ENCODE measurements at regions not wholly inside any gene's neighbourhood (a gene's known extent, or its start where the extent isn't known, plus 50 kb on each side); places are given as distances from the start of the nearest gene placed in this dataset.

DNA sequence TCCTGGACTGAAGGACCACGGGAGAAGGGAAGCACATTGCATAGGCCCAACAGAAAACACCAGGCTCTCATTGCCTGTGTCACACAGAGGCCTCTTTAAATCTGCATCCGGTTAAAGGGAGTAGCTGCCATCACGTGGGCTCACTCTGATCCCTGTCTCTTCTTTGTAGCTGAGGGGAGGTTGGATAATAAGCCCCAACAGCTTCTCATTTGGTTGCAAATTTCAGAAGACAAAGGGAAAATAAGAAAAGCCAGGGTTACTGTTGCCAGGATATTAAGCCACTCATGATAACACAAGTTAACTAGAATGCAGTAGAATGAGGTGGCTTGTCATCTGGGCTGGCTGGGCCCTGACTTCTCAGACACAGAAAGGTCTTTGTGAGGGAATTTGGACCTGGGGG, 325.1 kb upstream of the ERCC4 start:
- H3K4me1 ChIP-seq, result no peaks in the 10 kb centered on the region
- intact Hi-C loops (cut with DNase I), result no loop called here
- ATAC-seq, result no peak
- H3K27me3 ChIP-seq, result no peaks in the 10 kb centered on the region
- DNase-seq, result no peak
- H3K27ac ChIP-seq, result no peak overlapping the region
- H3K4me3 ChIP-seq, result no peak overlapping the region
- H3K36me3 ChIP-seq, result no peaks in the 10 kb centered on the region
- TF ChIP-seq, protein P1, sequence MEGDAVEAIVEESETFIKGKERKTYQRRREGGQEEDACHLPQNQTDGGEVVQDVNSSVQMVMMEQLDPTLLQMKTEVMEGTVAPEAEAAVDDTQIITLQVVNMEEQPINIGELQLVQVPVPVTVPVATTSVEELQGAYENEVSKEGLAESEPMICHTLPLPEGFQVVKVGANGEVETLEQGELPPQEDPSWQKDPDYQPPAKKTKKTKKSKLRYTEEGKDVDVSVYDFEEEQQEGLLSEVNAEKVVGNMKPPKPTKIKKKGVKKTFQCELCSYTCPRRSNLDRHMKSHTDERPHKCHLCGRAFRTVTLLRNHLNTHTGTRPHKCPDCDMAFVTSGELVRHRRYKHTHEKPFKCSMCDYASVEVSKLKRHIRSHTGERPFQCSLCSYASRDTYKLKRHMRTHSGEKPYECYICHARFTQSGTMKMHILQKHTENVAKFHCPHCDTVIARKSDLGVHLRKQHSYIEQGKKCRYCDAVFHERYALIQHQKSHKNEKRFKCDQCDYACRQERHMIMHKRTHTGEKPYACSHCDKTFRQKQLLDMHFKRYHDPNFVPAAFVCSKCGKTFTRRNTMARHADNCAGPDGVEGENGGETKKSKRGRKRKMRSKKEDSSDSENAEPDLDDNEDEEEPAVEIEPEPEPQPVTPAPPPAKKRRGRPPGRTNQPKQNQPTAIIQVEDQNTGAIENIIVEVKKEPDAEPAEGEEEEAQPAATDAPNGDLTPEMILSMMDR (IDR thresholded peaks at IDR 0.05), result no peak
- no peaks in the 10 kb centered on the region for H3K9me3 ChIP-seq

DNA sequence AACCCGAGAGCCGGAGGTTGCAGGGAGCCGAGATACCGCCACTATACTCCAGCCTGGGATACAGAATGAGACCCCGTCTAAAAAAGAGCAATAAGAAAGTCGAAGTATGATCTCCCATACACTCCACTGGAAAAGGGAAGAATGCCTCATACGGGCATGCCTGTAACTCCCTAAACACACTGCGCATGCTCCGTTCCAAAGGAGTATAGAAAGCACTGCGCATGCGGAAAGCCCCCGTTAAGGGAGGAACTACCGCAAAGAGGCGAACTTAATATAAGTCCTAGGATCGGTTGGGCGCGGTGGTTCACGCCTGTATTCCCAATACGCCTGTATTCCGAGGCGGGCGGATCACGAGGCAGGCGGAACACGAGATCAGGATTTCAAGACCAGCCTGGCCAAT, 313.1 kb upstream of the ERCC4 start:
- ATAC-seq, result no peak
- no peaks in the 10 kb centered on the region for H3K27me3 ChIP-seq
- H3K4me3 ChIP-seq, result no peak overlapping the region
- TF ChIP-seq, protein P1 (IDR thresholded peaks at IDR 0.05), result no peak
- H3K36me3 ChIP-seq, result no peaks in the 10 kb centered on the region
- intact Hi-C loops (cut with DNase I), result no loop called here
- H3K4me1 ChIP-seq, result no peaks in the 10 kb centered on the region
- no peak overlapping the region for H3K27ac ChIP-seq
- H3K9me3 ChIP-seq, result no peaks in the 10 kb centered on the region
- DNase-seq, result no peak

DNA sequence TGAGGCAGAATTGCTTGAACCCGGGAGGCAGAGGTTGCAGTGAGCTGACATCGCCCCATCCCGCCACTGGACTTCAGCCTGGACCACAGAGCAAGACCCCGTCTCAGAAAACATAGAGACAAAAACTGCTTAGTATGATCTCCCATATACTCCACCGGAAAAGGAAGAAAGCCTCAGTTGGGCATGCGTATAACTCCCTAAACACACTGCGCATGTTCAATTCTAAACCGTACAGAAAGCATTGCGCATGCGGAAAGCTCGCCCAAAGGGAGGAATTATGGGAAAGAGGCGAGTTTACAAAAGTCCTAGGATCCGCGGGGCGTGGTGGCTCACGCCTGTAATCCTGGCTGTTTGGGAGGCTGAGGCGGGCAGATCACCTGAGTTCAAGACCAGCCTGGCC, 312.7 kb upstream of the ERCC4 start:
- no peak overlapping the region for H3K4me3 ChIP-seq

DNA sequence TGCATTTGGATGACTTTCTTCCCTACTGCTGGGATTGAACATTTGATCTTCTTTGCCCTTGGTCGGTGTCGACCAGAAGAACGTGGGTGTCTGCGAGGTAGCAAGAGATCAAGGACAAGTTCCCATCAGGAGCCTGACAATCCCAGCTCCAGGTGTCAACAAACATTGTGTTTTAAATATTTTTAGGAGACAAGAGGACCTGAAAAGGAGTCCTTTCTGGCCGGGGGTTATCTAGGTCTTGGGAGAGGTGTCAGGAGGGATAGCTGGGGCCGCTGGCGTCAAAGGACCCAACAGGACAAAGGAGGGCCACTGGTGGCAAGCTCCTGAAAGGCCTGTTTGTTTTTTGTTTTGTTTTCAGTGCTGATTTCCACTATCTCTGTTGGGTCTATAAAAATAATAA, 308.4 kb upstream of the ERCC4 start:
- DNase-seq, result no peak
- H3K4me3 ChIP-seq, result no peak overlapping the region
- H3K27ac ChIP-seq, result no peak overlapping the region
- TF ChIP-seq, protein P1 (IDR thresholded peaks at IDR 0.05), result no peak
- no peaks in the 10 kb centered on the region for H3K36me3 ChIP-seq
- no peaks in the 10 kb centered on the region for H3K4me1 ChIP-seq
- H3K27me3 ChIP-seq, result no peaks in the 10 kb centered on the region
- H3K9me3 ChIP-seq, result no peaks in the 10 kb centered on the region
- intact Hi-C loops (cut with DNase I), result no loop called here
- ATAC-seq, result no peak

More for the DNA sequence above, 312.7 kb upstream of the ERCC4 start:
- Histone ChIP-seq H3K27me3 (no peaks in the 10 kb centered on the region), H3K4me1 (no peaks in the 10 kb centered on the region), H3K27ac (no peak overlapping the region), H3K9me3 (no peaks in the 10 kb centered on the region), H3K36me3 (no peaks in the 10 kb centered on the region)
- ATAC-seq (no peak), DNase-seq (no peak)
- intact Hi-C loops (cut with DNase I), result no loop called here
- TF ChIP-seq, protein P1 (IDR thresholded peaks at IDR 0.05), result no peak

DNA sequence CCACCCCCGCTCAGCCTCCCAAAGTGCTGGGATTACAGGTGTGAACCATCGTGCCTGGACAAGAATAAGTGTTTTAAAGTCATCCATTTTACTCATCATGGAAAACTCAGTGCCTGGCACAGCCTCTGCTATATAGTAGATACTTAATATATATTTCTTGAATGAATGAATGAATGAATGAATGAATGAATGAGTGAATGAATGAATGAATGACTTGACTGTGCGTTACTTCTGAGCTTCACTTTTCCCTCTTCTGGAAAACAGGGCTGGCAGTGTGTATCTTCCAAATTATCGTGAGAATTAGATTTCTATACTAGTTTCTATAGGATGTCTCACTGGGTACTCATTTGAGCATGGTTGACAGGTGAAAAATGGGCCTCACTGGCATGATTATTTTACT, 307.3 kb upstream of the ERCC4 start:
- intact Hi-C loops (cut with DNase I), result no loop called here
- H3K4me1 ChIP-seq, result no peaks in the 10 kb centered on the region
- no peaks in the 10 kb centered on the region for H3K36me3 ChIP-seq
- DNase-seq (no peak), ATAC-seq (no peak)
- H3K27me3 ChIP-seq, result no peaks in the 10 kb centered on the region
- H3K4me3 ChIP-seq, result no peak overlapping the region
- no peak overlapping the region for H3K27ac ChIP-seq
- TF ChIP-seq, protein P1 (IDR thresholded peaks at IDR 0.05), result no peak
- H3K9me3 ChIP-seq, result no peaks in the 10 kb centered on the region

DNA sequence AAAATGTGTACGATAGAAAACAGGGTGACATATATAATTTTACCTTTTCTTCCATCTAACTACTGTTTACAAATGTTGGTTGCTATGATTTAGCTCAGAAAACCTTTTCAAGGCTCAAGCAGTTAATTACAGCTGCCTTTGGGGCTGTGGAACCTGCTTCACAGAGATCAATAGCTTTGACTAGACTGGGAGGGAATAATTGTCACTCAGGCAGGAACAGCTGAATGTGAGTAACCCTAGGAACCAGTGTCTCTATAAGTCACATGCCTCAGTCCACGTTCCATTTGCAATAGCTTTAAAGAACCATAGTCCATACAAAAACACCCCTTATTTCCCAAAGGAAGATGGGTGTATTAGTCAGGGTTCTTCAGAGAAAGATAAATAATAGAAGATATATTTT, 306.8 kb upstream of the ERCC4 start:
- Histone ChIP-seq H3K4me3 (no peak overlapping the region), H3K36me3 (no peaks in the 10 kb centered on the region), H3K4me1 (no peaks in the 10 kb centered on the region), H3K27me3 (no peaks in the 10 kb centered on the region), H3K9me3 (no peaks in the 10 kb centered on the region), H3K27ac (no peak overlapping the region)
- intact Hi-C loops (cut with DNase I), result no loop called here
- no peak for DNase-seq
- no peak for ATAC-seq
- TF ChIP-seq, protein P1 (IDR thresholded peaks at IDR 0.05), result no peak

All from upper lobe of right lung (tissue), 1 donor.